CD4-positive, alpha-beta T cell (primary cell): ENCODE measurements at regions not wholly inside any gene's neighbourhood (a gene's known extent, or its start where the extent isn't known, plus 50 kb on each side); places are given as distances from the start of the nearest gene placed in this dataset.

Experiments used
- ATAC-seq: fragments of 200-7000 bp; cut with Tn5 transposase; one replicate; pipeline ENCODE4 v1.10.0; 2022; ENCODE audit warnings: mild to moderate bottlenecking; ENCODE audit not compliant: poor library complexity
- CTCF ChIA-PET: fragments of 350-600 bp; sonication (Branson Sonifier 250); formaldehyde crosslinking; loops from one replicate; lab custom pipeline; 2021; ENCODE audit warnings: antibody characterized with exemption, inconsistent platforms; lab: Charles Lee
- POLR2A ChIA-PET: fragments of 350-600 bp; sonication (Branson Sonifier 250); formaldehyde crosslinking; loops from one replicate; lab custom pipeline; 2021; ENCODE audit warnings: antibody characterized with exemption, inconsistent platforms; lab: Charles Lee
- DNase-seq, 14 experiments: peaks; one replicate each; pipeline ENCODE4 v3.0.0-alpha.2; 2013 to 2020; ENCODE audit warnings: mixed read lengths in 2 of 14
- H3K27ac ChIP-seq, 2 donors: one replicate each; pipeline versions ENCODE4 v1.5.1 to v1.7.0; 2013; ENCODE audit warnings: low read length in 2 of 2, low read depth in 1 of 2, mild to moderate bottlenecking in 1 of 2
- H3K27me3 ChIP-seq, 2 experiments: 1 replicate in 1 of 2; 2 replicates in 1 of 2; pipeline versions ENCODE4 v1.6.1 to v1.7.0; 2013; ENCODE audit warnings: low read length in 2 of 2, control low read depth in 1 of 2, mild to moderate bottlenecking in 1 of 2, moderate library complexity in 1 of 2; ENCODE audit not compliant: insufficient read depth in 2 of 2, control insufficient read depth in 1 of 2
- H3K36me3 ChIP-seq: one replicate; pipeline ENCODE4 v1.6.1; 2013; ENCODE audit warnings: low read length, control low read depth; ENCODE audit not compliant: insufficient read depth
- H3K4me1 ChIP-seq: one replicate; pipeline ENCODE4 v1.6.1; 2013; ENCODE audit warnings: low read length, control low read depth; ENCODE audit not compliant: insufficient read depth
- H3K4me3 ChIP-seq: one replicate; pipeline ENCODE4 v1.5.1; 2013; ENCODE audit warnings: mild to moderate bottlenecking, low read length, moderate library complexity
- H3K9me3 ChIP-seq, 2 experiments: 1 replicate in 1 of 2; 2 replicates in 1 of 2; pipeline versions ENCODE4 v1.6.1 to v1.7.0; 2013; ENCODE audit warnings: low read length in 2 of 2, mild to moderate bottlenecking in 2 of 2, control low read depth in 1 of 2, moderate library complexity in 1 of 2; ENCODE audit not compliant: control insufficient read depth in 1 of 2, insufficient read depth in 1 of 2
- H3K27ac Mint-ChIP-seq: one replicate; pipeline ENCODE4 v1.8.0; 2020; ENCODE audit warnings: mixed read lengths
- H3K27me3 Mint-ChIP-seq: one replicate; pipeline ENCODE4 v1.8.0; 2021; ENCODE audit warnings: mixed read lengths
- H3K36me3 Mint-ChIP-seq: one replicate; pipeline ENCODE4 v1.8.0; 2021; ENCODE audit warnings: low read depth, mixed read lengths
- H3K4me1 Mint-ChIP-seq: one replicate; pipeline ENCODE4 v1.8.0; 2021; ENCODE audit warnings: low read depth, mixed read lengths
- H3K4me3 Mint-ChIP-seq: one replicate; pipeline ENCODE4 v1.8.0; 2020; ENCODE audit warnings: mild to moderate bottlenecking, mixed read lengths
- H3K9me3 Mint-ChIP-seq: one replicate; pipeline ENCODE4 v1.8.0; 2020; ENCODE audit warnings: mixed read lengths
- CTCF ChIP-seq: fragments of 200-600 bp; IDR thresholded peaks from one replicate; pipeline ENCODE4 v1.8.0; 2022; ENCODE audit warnings: antibody characterized with exemption, mild to moderate bottlenecking
- intact Hi-C, 2 experiments: fragments of 100-400 bp; cut with DNase I in 1 of 2; cut with micrococcal nuclease in 1 of 2; formaldehyde crosslinking; loops; one replicate each; pipeline versions ENCODE4 v1.15.1 to v1.9.0; 2023 to 2025; cut with DNase I, micrococcal nuclease

DNA sequence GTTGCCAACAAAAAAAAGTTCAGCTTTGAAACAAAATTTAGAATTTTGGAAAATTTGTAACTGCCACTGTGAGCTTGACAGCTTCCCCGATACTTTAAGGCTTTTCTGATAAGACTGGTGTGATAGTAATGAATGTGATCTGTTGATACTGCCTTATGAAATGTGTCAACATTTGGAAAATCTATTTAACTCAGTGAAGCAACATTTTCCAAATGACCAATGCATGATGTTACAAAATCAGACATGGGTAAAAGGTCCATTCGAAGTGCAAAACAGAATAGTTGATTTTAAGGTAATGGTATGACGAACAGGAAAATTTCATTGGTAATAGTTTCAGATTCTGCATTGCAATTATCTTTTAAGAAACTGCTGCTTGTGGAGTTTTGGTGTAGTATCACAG lies 175.4 kb downstream of the SEM1 start:
- no peaks in the 10 kb centered on the region for H3K9me3 ChIP-seq
- DNase-seq (no peak), ATAC-seq (no peak)
- POLR2A ChIA-PET = no interaction called here
- peaks cover 20% of the 10 kb centered on the region for H3K27me3 Mint-ChIP-seq
- intact Hi-C loops = no loop called here
- no peaks in the 10 kb centered on the region for H3K9me3 Mint-ChIP-seq
- no peak overlapping the region for H3K4me3 ChIP-seq
- no peaks in the 10 kb centered on the region for H3K4me1 ChIP-seq
- CTCF ChIA-PET = no interaction called here
- no peak overlapping the region for H3K27ac ChIP-seq
- TF ChIP-seq CTCF = no peak
- no peak overlapping the region for H3K4me3 Mint-ChIP-seq
- no peaks in the 10 kb centered on the region for H3K36me3 Mint-ChIP-seq
- no peaks in the 10 kb centered on the region for H3K36me3 ChIP-seq
- H3K4me1 Mint-ChIP-seq = no peaks in the 10 kb centered on the region
- no peaks in the 10 kb centered on the region for H3K27me3 ChIP-seq
- no peak overlapping the region for H3K27ac Mint-ChIP-seq

- Histone ChIP-seq H3K9me3 (no peaks in the 10 kb centered on the region), H3K36me3 (no peaks in the 10 kb centered on the region), H3K4me1 (no peaks in the 10 kb centered on the region), H3K27ac (no peak overlapping the region), H3K27me3 (no peaks in the 10 kb centered on the region), H3K4me3 (no peak overlapping the region)
- intact Hi-C loops = no loop called here
- Mint-ChIP-seq H3K4me1 (no peaks in the 10 kb centered on the region), H3K27ac (no peak overlapping the region), H3K27me3 (peaks cover 24% of the 10 kb centered on the region), H3K4me3 (no peak overlapping the region), H3K9me3 (no peaks in the 10 kb centered on the region), H3K36me3 (no peaks in the 10 kb centered on the region)
- CTCF ChIA-PET = no interaction called here
- ATAC-seq (no peak), DNase-seq (no peak)
- TF ChIP-seq CTCF = no peak
- POLR2A ChIA-PET = no interaction called here
Measured at GRCh38 chr7:96532428-96532935, 177.2 kb downstream of the SEM1 start.

DNA sequence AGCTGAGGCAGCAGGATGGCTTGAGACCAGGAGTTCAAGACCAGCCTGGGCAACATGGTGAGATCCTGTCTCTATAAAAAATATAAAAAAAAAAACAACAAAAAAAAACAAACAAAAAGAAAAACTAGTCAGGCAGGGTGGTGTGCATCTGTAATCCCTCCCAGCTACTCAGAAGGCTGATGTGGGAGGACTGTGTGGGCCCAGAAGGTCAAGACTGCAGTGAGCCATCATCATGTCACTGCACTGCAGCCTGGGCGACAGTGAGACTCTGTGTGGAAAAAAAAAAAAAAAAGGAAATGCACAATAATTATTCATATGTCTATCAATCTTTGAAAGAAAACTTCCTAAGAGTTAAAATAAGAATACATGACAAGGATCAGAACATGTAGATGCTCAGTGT lies 178.3 kb downstream of the SEM1 start:
- no peak overlapping the region for H3K27ac ChIP-seq
- H3K4me3 ChIP-seq = no peak overlapping the region
- CTCF ChIA-PET = no interaction called here
- no peaks in the 10 kb centered on the region for H3K36me3 Mint-ChIP-seq
- H3K4me1 Mint-ChIP-seq = no peaks in the 10 kb centered on the region
- no peaks in the 10 kb centered on the region for H3K9me3 Mint-ChIP-seq
- H3K27ac Mint-ChIP-seq = no peak overlapping the region
- no peaks in the 10 kb centered on the region for H3K36me3 ChIP-seq
- H3K9me3 ChIP-seq = no peaks in the 10 kb centered on the region
- DNase-seq (no peak), ATAC-seq (no peak)
- no peaks in the 10 kb centered on the region for H3K4me1 ChIP-seq
- intact Hi-C loops = no loop called here
- peaks cover 29% of the 10 kb centered on the region for H3K27me3 Mint-ChIP-seq
- no peak overlapping the region for H3K4me3 Mint-ChIP-seq
- no peak for TF ChIP-seq CTCF
- peaks cover 0 to 3% of the 10 kb centered on the region in 2 experiments for H3K27me3 ChIP-seq
- POLR2A ChIA-PET = no interaction called here
